NOMO-1 treated with DMSO at 0.1 percent for 48 hours (cell line): ENCODE measurements at regions not wholly inside any gene's neighbourhood (a gene's known extent, or its start where the extent isn't known, plus 50 kb on each side); places are given as distances from the start of the nearest gene placed in this dataset.
"Not testable (repeated sequence)": the region's sequence is repeated elsewhere in the genome, so short reads cannot be mapped to it uniquely, and the experiment has no call there.

Source experiments
- DNase-seq: peaks from one replicate; lab custom pipeline; 2025; ENCODE audit not compliant: unreplicated experiment; lab: John Stamatoyannopoulos, UW

GRCh38 chr22:26768952-26769351, 111.6 kb downstream of the MIAT start:
- no peak for DNase-seq

DNA sequence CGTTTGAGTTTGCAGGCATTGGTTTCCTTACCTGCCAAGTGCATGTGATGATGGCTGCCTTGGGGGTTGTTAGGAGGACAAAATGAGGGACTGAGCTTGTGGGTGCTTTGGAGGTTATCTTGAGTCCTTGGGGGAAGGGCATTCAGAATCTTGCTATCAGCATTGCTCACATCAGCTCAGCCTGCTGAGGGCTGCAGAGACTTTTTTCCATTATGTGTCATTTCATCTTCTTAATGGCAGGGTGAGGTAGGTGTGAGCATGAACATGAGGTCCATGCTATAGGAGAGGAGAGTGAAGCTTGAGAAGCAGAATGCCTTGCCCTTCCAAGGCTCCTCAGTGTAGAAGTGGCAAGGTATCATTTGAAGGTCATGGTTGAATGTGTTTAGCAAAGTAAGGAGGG, 112.3 kb downstream of the MIAT start:
- no peak for DNase-seq

DNA sequence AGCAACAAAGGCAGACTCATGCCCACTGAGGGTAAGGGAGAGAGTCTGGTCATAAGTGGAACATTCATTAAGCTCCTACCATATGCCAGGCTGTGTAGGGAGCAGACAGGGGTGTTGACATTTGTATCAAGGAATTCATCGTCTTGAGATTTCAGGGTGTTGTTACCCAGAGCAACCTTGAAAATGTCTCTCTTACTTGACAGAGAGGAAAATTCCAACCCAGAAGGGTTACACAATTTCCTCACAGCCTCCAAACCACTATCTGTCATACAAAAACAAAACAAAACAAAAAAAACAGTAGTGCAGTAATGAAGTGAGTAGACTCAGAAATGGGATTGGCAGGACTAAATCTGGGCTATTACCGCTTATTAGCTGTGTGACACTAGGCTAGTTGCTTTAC, 113.2 kb downstream of the MIAT start:
- DNase-seq = peak; percentile 3

DNA sequence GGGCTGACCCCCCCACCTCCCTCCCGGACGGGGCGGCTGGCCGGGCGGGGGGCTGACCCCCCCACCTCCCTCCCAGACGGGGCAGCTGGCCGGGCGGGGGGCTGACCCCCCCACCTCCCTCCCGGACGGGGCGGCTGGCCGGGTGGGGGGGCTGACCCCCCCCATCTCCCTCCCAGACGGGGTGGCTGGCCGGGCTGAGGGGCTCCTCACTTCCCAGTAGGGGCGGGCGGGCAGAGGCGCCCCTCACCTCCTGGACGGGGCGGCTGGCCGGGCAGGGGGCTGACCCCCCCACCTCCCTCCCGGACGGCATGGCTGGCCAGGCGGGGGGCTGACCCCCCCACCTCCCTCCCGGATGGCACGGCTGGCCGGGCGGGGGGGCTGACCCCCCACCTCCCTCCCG, 115.7 kb downstream of the MIAT start:
- DNase-seq = not testable (repeated sequence)

GRCh38 chr22:26775394-26775793, 118.0 kb downstream of the MIAT start:
- DNase-seq = no peak

DNA sequence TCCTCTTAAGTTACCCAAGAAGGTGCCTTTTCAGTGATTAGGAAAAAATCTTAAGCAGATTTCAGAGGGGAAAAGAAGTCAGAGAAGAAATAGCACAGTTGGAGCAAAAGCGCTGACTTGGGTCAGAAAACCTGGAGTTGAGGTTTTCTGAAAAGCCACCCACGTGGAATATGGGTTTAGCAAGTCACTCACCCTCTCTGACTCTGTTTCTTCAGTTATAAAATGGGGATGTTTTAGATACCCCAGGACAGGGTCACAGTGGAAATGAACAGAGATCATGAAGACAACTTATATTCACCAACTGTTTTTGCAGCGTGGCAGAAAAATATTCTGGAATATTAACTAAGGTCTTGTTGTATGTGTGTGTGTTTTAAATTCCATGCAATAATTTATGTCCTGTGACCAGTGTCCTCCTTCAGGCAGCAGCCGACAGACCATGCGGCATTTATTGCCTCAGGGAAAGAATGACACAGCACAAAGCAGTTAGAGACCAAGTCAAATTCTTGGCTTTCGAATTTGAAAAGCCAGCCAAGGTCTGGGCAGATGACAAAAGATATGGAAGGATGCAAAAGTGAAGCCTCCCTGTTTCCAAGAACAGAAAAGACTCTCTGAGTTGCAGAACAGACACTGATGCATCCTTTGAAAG, 119.9 kb downstream of the MIAT start:
- no peak for DNase-seq

DNA sequence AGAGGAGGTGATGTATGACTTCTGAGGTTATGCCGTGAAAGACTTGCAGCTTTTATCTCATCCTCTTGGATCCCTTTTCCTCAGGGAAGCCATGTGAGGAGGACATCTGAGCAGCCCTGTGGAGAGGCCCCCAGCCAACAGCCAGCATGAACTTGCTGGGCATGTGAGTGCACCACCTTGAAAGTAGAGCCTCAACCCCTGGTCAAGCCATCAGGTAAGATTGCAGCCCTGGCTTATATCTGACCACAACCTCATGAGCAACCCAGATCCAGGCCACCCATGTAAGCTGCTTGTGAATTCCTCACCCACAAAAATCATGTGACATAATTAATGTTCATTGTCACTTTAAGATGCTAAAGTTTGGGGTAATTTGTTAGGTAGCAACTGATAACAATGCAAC, 121.0 kb downstream of the MIAT start:
- no peak for DNase-seq

DNA sequence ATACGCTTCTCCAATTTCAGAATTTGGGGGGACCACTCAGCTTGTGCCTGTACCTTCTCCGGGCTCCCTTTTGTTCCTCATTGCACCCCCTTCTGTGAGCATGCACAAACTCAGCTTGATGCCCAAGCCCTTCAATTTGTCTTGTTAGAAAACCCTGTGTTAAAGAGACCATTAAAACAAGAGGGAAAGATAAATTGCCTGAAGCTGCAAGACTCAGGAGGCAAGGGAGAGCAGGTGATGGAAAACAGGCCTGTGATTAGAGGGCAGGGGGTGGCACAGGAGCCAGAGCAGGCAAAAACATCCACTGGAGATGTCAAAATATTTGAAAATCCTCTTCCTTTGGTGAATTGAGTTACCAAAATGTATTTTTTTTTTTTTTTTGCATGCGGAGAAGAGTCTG, 121.7 kb downstream of the MIAT start:
- DNase-seq = no peak

- no peak for DNase-seq
Measured at GRCh38 chr22:26779929-26780328, 122.5 kb downstream of the MIAT start.

GRCh38 chr22:26780521-26780920, 123.1 kb downstream of the MIAT start:
- DNase-seq = no peak

DNA sequence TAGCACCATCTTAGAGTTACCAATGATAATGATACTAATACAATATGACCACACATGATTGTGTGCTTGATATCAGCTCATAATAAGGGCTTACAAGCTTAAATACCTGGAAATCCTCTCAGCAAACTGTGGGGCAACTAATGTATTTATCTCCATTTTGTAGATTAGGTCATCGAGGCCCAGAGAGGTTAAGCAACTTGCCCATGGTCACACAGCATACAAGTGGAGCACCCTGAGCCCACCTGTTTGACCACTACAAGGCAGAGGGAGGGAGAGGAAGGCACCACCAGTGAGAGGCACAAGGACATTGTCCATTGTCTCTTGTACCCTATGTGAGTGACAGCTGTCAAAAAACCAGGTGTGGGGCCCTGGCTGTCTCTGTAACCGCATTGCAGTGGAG, 123.7 kb downstream of the MIAT start:
- no peak for DNase-seq

DNA sequence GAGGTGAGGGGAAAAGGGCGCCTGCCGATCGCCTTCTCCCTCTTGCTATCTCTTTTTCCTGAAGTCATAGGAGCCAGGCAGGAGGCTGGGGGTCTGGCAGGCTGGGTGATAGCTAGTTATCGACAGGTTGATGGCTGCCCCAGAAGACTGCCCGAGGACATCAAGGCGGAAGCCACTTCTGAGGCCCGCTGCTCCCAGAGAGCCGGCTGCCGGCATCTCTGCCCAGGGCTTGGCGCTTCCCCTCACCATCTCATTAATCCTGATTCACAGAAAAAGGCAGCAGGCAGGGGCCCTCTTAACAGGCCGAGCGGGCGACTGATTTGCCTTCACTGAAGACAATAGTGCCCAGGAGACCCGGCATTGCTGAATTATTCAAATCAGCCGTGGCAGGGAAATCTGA, 124.2 kb downstream of the MIAT start:
- DNase-seq = no peak

DNA sequence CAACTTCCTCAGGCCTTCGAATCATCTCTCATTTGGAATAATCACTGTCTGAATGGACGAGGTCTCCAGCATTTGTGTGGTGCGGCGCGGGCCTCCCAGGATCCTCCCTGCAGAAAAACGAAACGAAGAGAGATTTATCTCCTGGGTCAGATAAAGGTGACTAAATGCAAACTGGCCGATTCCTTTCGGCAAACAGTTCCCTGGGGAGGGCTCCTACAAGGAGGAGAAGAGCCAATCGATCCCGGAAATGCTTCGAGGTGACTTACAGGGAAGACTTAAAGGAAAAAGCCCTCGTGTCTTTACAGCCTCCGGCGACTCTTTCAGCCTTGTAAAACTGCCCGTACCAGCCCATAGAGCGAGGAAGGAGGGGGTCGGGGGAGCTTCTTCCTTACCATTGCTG, 126.5 kb downstream of the MIAT start:
- DNase-seq = no peak

DNA sequence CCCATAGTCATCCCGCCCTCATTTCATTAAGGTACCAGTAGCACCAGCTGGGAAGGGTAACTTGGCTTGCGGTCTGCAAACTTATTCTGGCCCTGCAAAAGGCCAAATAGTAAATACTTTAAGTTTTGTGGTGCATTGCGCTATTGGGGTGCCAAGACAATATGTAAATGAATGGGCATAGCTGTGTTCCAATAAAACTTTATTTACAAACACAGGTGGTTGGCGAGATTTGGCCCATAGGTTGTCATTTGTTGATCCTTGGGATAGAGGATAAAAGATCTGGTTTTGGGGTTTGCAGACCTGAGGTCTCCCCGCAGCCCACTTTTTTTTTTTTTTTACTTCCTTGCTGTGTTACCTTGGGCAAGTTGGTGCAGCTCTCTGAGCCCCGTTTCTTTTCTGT, 127.4 kb downstream of the MIAT start:
- DNase-seq = no peak

- DNase-seq = no peak
Measured at GRCh38 chr22:26785932-26786331, 128.5 kb downstream of the MIAT start.

- DNase-seq = no peak
Measured at GRCh38 chr22:26786398-26786797, 129.0 kb downstream of the MIAT start.

DNA sequence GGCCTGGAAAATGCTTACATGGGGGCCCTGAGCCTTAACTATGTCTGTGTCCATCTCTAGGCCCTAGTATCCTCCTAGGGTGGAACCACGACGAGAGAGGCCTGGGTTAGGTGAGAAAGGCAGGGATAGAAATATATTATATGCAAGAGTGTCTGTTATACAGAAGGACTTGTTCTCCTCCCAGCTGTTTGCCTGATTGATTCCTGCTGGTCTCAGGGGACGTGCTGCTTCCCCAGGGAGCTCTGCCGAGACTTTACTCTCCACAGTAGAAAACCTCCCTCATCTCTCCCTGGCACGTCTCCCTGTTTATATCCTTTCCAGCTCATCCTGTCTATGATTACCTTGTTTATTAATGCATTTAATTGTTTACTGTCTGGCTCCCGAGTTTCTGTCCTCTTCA, 132.6 kb downstream of the MIAT start:
- DNase-seq = no peak

- no peak for DNase-seq
Measured at GRCh38 chr22:26792522-26792921, 135.1 kb downstream of the MIAT start.

- no peak for DNase-seq
Measured at GRCh38 chr22:26796785-26797184, 139.4 kb downstream of the MIAT start.

DNA sequence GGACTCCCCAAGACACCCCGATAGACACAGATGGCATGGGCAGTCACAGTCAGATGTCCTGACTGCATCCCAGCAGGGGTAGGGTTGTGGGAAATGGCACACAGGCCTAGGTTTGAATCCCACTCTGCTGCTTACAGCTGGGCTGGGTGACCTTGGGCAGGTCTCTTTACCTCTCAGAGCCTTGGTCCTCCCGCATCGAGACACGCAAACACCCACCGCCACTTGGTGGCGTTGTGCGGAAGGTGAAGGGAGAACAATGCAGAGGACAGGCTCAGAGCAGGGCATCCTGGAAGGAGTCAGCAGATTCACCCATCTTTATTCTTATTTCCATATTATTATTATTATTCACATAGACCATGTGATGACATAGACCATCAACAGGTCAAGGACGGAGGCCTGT, 140.5 kb downstream of the MIAT start:
- DNase-seq = no peak

- DNase-seq = no peak
Measured at GRCh38 chr22:26798462-26799065, 141.2 kb downstream of the MIAT start.

DNA sequence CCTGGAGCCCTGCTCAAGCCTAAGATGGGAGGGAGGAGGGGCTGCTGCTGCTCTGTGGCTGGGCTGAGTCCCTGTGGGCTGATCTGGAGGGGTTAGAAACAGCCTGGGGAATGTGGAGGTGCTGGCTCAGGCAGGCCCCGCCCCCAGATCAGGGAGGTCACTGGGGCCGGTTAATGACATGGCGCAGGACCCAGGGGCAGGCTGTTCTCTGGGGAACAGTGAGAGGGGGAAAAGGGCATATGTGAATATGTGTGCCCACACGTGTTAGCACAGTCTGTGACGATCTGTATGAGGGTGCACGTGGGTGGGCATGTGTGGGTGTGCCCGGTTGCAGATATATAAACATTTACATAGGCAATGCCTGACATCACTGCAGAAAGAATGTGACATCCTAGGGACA, 143.5 kb downstream of the MIAT start:
- no peak for DNase-seq

DNA sequence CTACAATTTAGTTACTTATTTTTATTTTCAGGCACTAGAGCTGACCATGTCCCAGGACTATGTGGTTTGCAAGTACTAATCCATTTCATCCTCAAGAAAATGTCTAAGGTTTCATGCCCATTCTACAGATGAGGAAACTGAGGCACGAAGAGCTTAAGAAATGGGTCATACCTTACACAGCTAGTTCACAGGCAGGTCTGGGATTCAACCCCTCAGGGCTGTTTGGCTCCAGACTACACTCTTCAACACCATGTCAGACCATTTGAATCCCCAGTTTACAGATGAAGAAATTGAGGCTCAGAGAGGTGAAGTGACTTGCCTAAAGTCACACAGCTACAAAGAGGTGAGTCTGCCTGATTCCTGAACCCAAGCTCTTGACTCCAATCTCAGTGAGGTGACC, 144.1 kb downstream of the MIAT start:
- no peak for DNase-seq
